ENCODE measurements at regions not wholly inside any gene's neighbourhood (a gene's known extent, or its start where the extent isn't known, plus 50 kb on each side); places are given as distances from the start of the nearest gene placed in this dataset.

DNA sequence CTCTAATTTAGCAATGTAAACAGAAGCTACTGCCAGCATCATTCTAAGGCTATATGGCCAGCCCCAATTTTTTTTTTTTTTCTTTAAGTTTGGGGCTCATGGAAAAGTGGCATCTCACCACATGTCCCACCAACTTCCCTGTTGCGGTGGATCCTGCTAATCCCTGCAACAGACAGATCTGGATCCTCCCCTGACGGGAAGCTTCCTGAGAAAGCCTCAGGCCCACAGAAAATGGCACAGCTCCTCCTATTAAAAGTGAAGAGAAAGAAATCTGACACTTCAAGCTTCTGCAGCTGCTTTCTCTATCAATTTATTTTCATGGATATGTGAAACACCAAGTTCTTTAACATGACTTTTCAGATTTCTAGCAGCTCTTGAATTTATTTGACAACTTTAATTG is 433.8 kb upstream of the DCN start:
- Histone ChIP-seq H3K27me3 (ENCODE audit: control insufficient read depth, insufficient read depth, low read length) (no peaks in the 10 kb centered on the region), H3K9me3 (ENCODE audit: control insufficient read depth, insufficient read depth, low read length) (no peaks in the 10 kb centered on the region), H3K9ac (ENCODE audit: low read depth, low read length) (no peak overlapping the region), H3K4me1 (ENCODE audit: control insufficient read depth, insufficient read depth, low read length) (no peaks in the 10 kb centered on the region), H3K4me3 (ENCODE audit: low read depth, low read length) (no peak overlapping the region), H3K36me3 (ENCODE audit: control insufficient read depth, insufficient read depth, low read length) (no peaks in the 10 kb centered on the region)

DNA sequence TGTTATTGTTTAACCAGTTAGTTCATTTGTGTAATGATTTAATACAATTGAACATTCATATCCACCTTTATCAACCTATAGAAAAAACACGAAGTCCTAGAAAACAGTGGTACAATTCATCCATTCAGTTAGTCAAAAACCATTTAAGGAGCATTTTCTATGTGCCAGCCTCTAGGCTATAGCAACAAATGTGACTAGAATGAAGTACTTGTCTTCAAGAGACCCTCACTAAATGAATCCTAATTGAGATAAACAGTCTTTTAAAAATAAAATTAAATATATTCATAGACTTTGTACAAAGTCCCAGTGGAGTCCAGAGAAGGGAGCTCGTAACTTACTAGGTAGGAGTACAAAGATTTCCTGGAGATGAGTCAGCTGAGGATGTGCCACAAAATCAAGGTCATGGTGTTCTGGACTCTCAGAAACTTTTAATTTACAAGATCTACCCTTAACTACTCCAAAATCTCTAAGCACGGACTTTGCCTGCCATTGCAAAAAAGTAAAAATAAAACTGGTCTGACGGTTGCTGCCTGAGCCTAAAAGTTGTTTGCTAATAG is 430.7 kb upstream of the DCN start:
- Histone ChIP-seq H3K9me3 (ENCODE audit: control insufficient read depth, insufficient read depth, low read length) (no peaks in the 10 kb centered on the region), H3K36me3 (ENCODE audit: control insufficient read depth, insufficient read depth, low read length) (no peaks in the 10 kb centered on the region), H3K27me3 (ENCODE audit: control insufficient read depth, insufficient read depth, low read length) (no peaks in the 10 kb centered on the region), H3K9ac (ENCODE audit: low read depth, low read length) (no peak overlapping the region), H3K4me3 (ENCODE audit: low read depth, low read length) (no peak overlapping the region), H3K4me1 (ENCODE audit: control insufficient read depth, insufficient read depth, low read length) (no peaks in the 10 kb centered on the region)

DNA sequence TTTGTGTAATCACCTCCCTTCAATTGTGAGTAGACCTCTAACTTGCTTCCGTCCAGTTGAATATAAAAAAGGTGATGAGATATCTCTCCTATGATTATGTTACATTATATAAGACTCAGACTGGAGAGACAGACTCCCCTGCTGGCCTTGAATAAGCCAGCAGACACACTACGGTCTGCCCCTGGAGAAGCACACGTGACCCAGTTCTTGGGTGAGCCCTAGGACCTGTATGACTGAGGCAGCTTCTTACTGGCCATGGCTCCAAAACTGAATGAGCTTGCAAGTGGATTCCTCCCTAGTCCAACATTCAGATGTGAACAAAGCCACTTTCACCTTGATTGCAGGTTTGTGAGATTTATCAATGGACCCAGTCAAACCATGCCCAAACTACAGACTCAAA is 427.9 kb upstream of the DCN start:
- Histone ChIP-seq H3K9ac (ENCODE audit: low read depth, low read length) (no peak overlapping the region), H3K4me3 (ENCODE audit: low read depth, low read length) (no peak overlapping the region), H3K27me3 (ENCODE audit: control insufficient read depth, insufficient read depth, low read length) (no peaks in the 10 kb centered on the region), H3K4me1 (ENCODE audit: control insufficient read depth, insufficient read depth, low read length) (no peaks in the 10 kb centered on the region), H3K36me3 (ENCODE audit: control insufficient read depth, insufficient read depth, low read length) (no peaks in the 10 kb centered on the region), H3K9me3 (ENCODE audit: control insufficient read depth, insufficient read depth, low read length) (no peaks in the 10 kb centered on the region)

DNA sequence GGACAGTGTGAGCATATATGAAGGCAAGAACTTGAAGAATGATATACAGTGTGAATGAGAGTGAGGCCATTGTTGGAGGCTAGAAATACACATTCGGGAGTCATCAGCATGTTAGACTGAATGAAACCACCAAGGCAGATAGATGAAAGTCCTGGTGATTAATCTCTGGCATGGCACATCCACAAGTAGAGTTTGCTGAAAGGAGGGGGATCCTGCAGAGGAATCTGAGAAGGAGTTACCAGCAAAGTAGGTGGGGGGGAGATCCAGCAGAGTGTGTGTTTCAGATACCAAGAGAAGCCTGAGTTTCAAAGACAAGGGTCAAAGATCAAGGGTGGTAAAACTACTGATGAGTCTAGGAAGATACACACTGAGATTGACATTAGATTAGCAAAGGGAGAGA is 426.7 kb upstream of the DCN start:
- Histone ChIP-seq H3K4me1 (ENCODE audit: control insufficient read depth, insufficient read depth, low read length) (no peaks in the 10 kb centered on the region), H3K9me3 (ENCODE audit: control insufficient read depth, insufficient read depth, low read length) (no peaks in the 10 kb centered on the region), H3K36me3 (ENCODE audit: control insufficient read depth, insufficient read depth, low read length) (no peaks in the 10 kb centered on the region), H3K9ac (ENCODE audit: low read depth, low read length) (no peak overlapping the region), H3K4me3 (ENCODE audit: low read depth, low read length) (no peak overlapping the region), H3K27me3 (ENCODE audit: control insufficient read depth, insufficient read depth, low read length) (no peaks in the 10 kb centered on the region)

DNA sequence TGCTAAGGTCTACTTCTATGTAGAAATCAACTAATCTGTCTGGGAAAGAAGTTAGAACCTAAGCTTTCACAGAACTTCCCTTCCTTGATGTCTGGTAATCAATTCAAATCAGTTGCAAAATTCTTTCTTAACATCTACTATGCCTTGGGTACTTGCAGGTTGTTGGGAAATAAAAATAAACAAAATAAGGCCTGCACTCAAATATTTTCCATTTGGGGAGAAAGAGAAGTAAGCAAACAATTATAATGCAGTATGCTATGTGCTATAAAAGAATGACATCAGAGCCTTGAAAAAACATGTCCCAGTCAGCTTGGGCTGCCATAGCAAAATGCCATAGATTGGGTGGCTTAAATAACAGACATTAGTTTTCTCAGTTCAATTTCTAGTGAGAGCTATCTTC is 425.9 kb upstream of the DCN start:
- Histone ChIP-seq H3K27me3 (ENCODE audit: control insufficient read depth, insufficient read depth, low read length) (no peaks in the 10 kb centered on the region), H3K4me1 (ENCODE audit: control insufficient read depth, insufficient read depth, low read length) (no peaks in the 10 kb centered on the region), H3K9ac (ENCODE audit: low read depth, low read length) (no peak overlapping the region), H3K9me3 (ENCODE audit: control insufficient read depth, insufficient read depth, low read length) (no peaks in the 10 kb centered on the region), H3K4me3 (ENCODE audit: low read depth, low read length) (no peak overlapping the region), H3K36me3 (ENCODE audit: control insufficient read depth, insufficient read depth, low read length) (no peaks in the 10 kb centered on the region)

DNA sequence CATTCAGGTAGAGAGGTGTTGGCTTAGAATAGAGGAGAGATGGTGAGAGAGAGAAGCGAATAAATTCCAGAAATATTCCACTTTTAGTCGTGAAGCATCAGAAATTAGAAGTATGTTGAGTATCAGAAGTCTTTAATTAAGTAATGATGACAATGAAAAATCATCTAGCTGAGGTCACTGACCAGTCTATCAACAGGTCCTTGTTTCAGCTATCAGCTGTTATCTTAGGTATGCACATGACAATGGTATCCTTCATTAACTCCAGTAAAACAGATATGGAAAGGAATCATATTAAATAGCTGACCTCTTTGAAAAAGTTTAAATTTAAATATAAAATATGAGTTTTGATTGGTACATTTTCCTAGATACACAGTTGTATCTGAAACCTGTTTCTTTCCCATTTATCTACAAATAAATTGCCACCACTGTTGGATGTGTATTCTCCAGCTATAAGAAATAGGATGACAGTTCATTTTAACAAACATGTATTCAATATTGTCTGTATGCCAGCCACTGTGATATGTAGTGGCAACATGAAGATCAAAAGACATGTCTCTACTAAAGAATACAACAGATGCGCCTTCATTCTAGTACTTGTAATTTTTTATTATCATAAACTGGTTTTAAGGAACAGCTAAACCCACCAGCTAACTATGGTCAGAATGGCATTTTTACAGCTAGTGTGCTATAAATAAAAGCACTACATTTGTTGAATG is 424.2 kb upstream of the DCN start:
- Histone ChIP-seq H3K9me3 (ENCODE audit: control insufficient read depth, insufficient read depth, low read length) (no peaks in the 10 kb centered on the region), H3K9ac (ENCODE audit: low read depth, low read length) (no peak overlapping the region), H3K4me1 (ENCODE audit: control insufficient read depth, insufficient read depth, low read length) (no peaks in the 10 kb centered on the region), H3K4me3 (ENCODE audit: low read depth, low read length) (no peak overlapping the region), H3K36me3 (ENCODE audit: control insufficient read depth, insufficient read depth, low read length) (no peaks in the 10 kb centered on the region), H3K27me3 (ENCODE audit: control insufficient read depth, insufficient read depth, low read length) (no peaks in the 10 kb centered on the region)

DNA sequence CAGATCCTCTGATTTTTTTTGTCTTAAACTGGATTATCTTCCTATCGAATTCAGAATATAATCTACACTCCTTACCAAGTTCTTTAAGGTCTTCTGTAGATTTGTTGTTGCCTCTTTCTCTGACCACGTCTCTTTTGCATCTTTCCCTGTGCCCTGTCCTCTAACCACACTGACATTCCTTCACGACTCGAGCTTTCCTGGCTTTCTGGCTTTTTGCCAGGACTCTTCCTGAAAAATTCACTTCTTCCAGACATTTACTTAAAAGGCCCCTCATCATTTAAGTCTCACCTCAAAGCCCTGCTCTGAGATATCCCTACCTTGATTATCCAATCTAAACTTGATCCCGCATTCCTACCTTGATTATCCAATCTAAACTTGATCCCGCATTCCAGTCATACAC is 422.3 kb upstream of the DCN start:
- H3K4me3 ChIP-seq (ENCODE audit: low read depth, low read length): no peak overlapping the region
- no peaks in the 10 kb centered on the region for H3K36me3 ChIP-seq (ENCODE audit: control insufficient read depth, insufficient read depth, low read length)
- H3K9ac ChIP-seq (ENCODE audit: low read depth, low read length): no peak overlapping the region
- no peaks in the 10 kb centered on the region for H3K4me1 ChIP-seq (ENCODE audit: control insufficient read depth, insufficient read depth, low read length)
- H3K27me3 ChIP-seq (ENCODE audit: control insufficient read depth, insufficient read depth, low read length): no peaks in the 10 kb centered on the region
- H3K9me3 ChIP-seq (ENCODE audit: control insufficient read depth, insufficient read depth, low read length): no peaks in the 10 kb centered on the region

DNA sequence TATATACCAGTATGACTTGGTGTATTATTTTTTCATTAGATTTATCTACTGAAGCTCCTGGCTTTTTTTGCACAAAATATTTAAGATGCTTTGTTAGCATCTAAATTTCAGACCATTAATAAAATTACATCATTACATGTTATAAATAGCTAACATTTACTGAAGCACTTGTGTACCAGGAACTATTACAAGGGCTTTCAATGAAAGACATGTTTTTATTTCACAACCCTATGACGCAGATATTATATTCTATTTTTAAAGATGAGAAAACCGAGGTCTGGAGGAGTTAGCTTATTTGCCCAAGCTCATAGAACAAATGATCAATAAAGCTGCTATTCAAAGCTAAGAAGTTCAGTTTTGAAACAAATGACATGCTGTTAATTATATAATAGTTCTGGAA is 420.4 kb upstream of the DCN start:
- Histone ChIP-seq H3K36me3 (ENCODE audit: control insufficient read depth, insufficient read depth, low read length) (no peaks in the 10 kb centered on the region), H3K4me3 (ENCODE audit: low read depth, low read length) (no peak overlapping the region), H3K4me1 (ENCODE audit: control insufficient read depth, insufficient read depth, low read length) (no peaks in the 10 kb centered on the region), H3K9me3 (ENCODE audit: control insufficient read depth, insufficient read depth, low read length) (no peaks in the 10 kb centered on the region), H3K27me3 (ENCODE audit: control insufficient read depth, insufficient read depth, low read length) (no peaks in the 10 kb centered on the region), H3K9ac (ENCODE audit: low read depth, low read length) (no peak overlapping the region)

DNA sequence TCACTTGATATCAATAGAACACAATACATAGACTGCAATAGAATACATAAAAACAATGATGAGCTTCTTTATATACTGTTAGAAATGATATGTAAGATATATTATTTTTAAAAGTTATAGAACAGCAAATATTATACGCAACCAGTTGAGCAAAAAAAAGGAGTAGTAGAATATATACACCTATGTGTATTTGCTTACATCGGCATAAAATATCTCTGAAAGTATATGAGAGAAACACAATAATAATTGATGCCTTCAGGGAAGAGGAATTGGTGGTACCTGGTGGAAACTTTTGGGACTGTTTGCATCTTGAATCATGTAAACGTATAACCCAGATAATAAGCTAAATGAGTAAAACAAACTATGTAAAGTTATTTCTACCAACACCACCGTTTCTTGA is 418.4 kb upstream of the DCN start:
- no peaks in the 10 kb centered on the region for H3K27me3 ChIP-seq (ENCODE audit: control insufficient read depth, insufficient read depth, low read length)
- no peaks in the 10 kb centered on the region for H3K36me3 ChIP-seq (ENCODE audit: control insufficient read depth, insufficient read depth, low read length)
- H3K9me3 ChIP-seq (ENCODE audit: control insufficient read depth, insufficient read depth, low read length): no peaks in the 10 kb centered on the region
- no peak overlapping the region for H3K9ac ChIP-seq (ENCODE audit: low read depth, low read length)
- no peak overlapping the region for H3K4me3 ChIP-seq (ENCODE audit: low read depth, low read length)
- H3K4me1 ChIP-seq (ENCODE audit: control insufficient read depth, insufficient read depth, low read length): no peaks in the 10 kb centered on the region

DNA sequence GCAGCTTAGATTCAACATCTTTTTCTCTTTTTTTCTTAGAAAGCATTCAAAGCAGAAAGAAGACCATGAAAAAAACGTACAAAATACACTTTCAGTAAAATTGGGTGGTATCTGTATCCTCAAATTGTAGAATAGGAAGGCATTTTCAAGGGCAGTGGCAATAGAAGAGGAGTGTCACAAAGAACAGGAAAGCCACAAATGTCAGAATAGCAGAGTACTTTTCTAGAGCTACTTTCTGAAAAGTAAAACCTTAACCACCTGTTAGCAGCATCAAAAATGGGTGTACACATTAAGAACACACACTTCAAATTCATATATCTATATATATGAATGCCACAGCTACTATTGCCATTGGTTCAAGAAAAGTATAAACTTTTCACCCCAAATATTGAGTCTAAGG is 412.1 kb upstream of the DCN start:
- Histone ChIP-seq H3K9me3 (ENCODE audit: control insufficient read depth, insufficient read depth, low read length) (no peaks in the 10 kb centered on the region), H3K36me3 (ENCODE audit: control insufficient read depth, insufficient read depth, low read length) (no peaks in the 10 kb centered on the region), H3K9ac (ENCODE audit: low read depth, low read length) (no peak overlapping the region), H3K27me3 (ENCODE audit: control insufficient read depth, insufficient read depth, low read length) (no peaks in the 10 kb centered on the region), H3K4me1 (ENCODE audit: control insufficient read depth, insufficient read depth, low read length) (no peaks in the 10 kb centered on the region), H3K4me3 (ENCODE audit: low read depth, low read length) (no peak overlapping the region)

DNA sequence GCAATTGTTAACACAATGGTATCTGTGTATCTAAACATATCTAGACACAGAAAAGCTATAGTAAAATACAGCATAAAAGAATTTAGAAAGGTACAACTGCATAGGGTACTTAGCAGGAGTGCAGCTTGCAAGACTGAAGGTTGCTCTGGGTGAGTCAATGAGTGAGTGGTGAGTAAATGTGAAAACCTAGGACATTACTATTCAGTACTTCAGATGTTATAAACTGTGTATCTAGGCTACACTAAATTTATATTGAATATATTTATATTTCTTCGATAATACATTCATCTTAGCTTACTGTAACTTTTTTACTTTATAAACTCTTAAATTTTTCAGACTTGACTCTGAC is 409.0 kb upstream of the DCN start:
- Histone ChIP-seq H3K4me3 (ENCODE audit: low read depth, low read length) (no peak overlapping the region), H3K4me1 (ENCODE audit: control insufficient read depth, insufficient read depth, low read length) (no peaks in the 10 kb centered on the region), H3K9me3 (ENCODE audit: control insufficient read depth, insufficient read depth, low read length) (no peaks in the 10 kb centered on the region), H3K27me3 (ENCODE audit: control insufficient read depth, insufficient read depth, low read length) (no peaks in the 10 kb centered on the region), H3K9ac (ENCODE audit: low read depth, low read length) (no peak overlapping the region), H3K36me3 (ENCODE audit: control insufficient read depth, insufficient read depth, low read length) (no peaks in the 10 kb centered on the region)

DNA sequence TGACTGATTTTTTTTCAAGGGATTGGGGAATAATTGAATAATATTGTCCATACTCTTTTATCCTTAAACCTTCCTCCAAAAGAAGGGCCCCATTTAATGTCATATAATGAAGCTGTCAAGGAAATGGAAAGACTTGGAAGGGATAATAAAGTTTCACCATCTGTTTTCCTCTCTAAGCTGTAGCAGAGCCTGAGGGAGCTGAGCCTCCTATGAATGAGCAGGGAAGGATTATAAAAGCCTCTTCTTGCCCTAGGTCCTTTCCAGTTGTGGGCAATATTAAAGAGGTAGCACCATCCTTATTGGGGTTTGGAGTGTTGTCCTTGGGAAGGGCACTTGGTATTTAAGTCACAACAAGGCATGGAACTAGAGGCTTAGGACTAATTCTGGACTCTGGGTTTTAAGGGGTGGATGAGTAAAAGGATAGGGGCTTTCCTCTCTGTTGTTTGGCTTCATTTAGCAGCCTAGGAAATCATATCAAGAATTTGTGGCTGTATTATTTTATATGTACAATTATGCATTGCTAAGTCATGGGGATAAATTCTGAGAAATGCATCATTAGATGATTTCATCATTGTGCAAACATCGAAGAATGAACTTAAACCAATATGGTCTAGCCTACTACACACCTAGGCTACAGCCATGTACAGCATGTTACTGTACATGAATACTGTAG is 408.5 kb upstream of the DCN start:
- peaks cover 3% of the 10 kb centered on the region for H3K4me1 ChIP-seq (ENCODE audit: control insufficient read depth, insufficient read depth, low read length)
- H3K9me3 ChIP-seq (ENCODE audit: control insufficient read depth, insufficient read depth, low read length): no peaks in the 10 kb centered on the region
- no peaks in the 10 kb centered on the region for H3K27me3 ChIP-seq (ENCODE audit: control insufficient read depth, insufficient read depth, low read length)
- H3K9ac ChIP-seq (ENCODE audit: low read depth, low read length): no peak overlapping the region
- no peak overlapping the region for H3K4me3 ChIP-seq (ENCODE audit: low read depth, low read length)
- no peaks in the 10 kb centered on the region for H3K36me3 ChIP-seq (ENCODE audit: control insufficient read depth, insufficient read depth, low read length)

Data from iPS-15b (cell line).